K562 (cell line): ENCODE measurements at regions not wholly inside any gene's neighbourhood (a gene's known extent, or its start where the extent isn't known, plus 50 kb on each side); places are given as distances from the start of the nearest gene placed in this dataset.

Source experiments
- ATF2 ChIP-seq: sonication (generic); formaldehyde crosslinking; IDR thresholded peaks from 2 replicates; pipeline ENCODE4 v1.8.1; 2022; ENCODE audit warnings: missing genetic modification reagents
- FOXK1 ChIP-seq: sonication (generic); formaldehyde crosslinking; IDR thresholded peaks from 2 replicates; pipeline ENCODE4 v1.8.0; 2022; ENCODE audit warnings: missing genetic modification reagents, mild to moderate bottlenecking, borderline replicate concordance
- HDGF ChIP-seq: fragments of 450-650 bp; IDR thresholded peaks from 2 replicates; pipeline ENCODE4 v1.6.1; 2016
- HES1 ChIP-seq: fragments of 450-650 bp; IDR thresholded peaks from 2 replicates; pipeline ENCODE4 v1.6.1; 2016; ENCODE audit warnings: low read depth, mild to moderate bottlenecking, moderate library complexity
- KDM1A ChIP-seq, 2 experiments: fragments of 450-650 bp; IDR thresholded peaks; 2 replicates each; pipeline ENCODE4 v1.6.1; 2016; ENCODE audit warnings: mild to moderate bottlenecking in 2 of 2
- MGA ChIP-seq: fragments of 450-650 bp; IDR thresholded peaks from 2 replicates; pipeline ENCODE4 v1.6.1; 2016; ENCODE audit warnings: mild to moderate bottlenecking, moderate library complexity
- NFATC3 ChIP-seq: fragments of 450-650 bp; IDR thresholded peaks from 2 replicates; pipeline ENCODE4 v1.6.1; 2017; ENCODE audit warnings: mild to moderate bottlenecking
- POLR3G ChIP-seq: IDR thresholded peaks from 2 replicates; pipeline ENCODE4 v1.6.1; 2011; ENCODE audit not compliant: insufficient read length, insufficient replicate concordance; ENCODE audit errors: extremely low read depth

GRCh38 chr1:82044111-82044510 lies 243.4 kb downstream of the ADGRL2 start (continued):
- TF ChIP-seq MGA (no peak), HES1 (no peak), NFATC3 (no peak), ATF2 (no peak), FOXK1 (CRISPR knock-in tag) (no peak), POLR3G (no peak), KDM1A (IDR thresholded peaks at IDR 0.05) (no peak), HDGF (no peak)
